DOHH2 (cell line): ENCODE measurements at regions not wholly inside any gene's neighbourhood (a gene's known extent, or its start where the extent isn't known, plus 50 kb on each side); places are given as distances from the start of the nearest gene placed in this dataset.

Source experiments
- EZH2phosphoT487 ChIP-seq: fragments of 200-600 bp; sonication (generic); IDR thresholded peaks from 2 replicates; pipeline ENCODE4 v1.6.1; 2017; ENCODE audit warnings: borderline replicate concordance, mild to moderate bottlenecking, antibody characterized with exemption, low read length, moderate library complexity, mixed read lengths
- TF ChIP-seq, protein P1 (sequence below): fragments of 200-600 bp; sonication (generic); IDR thresholded peaks from one replicate; pipeline ENCODE4 v1.5.1; 2014; ENCODE audit warnings: antibody characterized with exemption, mild to moderate bottlenecking, low read depth, low read length; ENCODE audit not compliant: poor library complexity, severe bottlenecking

DNA sequence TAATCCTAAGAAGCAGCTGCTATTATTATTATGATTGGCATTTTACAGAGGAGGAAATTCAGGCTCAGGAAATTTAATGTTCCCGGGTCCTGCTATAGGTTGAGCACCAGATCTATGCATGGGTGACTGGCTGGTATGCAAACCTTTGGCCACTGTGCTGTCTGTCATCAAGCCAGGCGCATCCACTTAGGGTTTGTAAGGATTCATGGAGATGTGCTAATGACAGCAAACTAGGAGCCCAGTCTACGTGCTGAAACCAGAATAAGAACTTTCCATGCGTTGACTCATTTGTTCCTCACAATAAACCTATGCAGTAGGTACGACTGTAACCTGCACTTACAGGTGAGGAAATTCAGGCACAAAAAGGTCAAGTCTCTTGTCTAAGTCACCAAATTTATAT is 64.5 kb upstream of the ZMIZ1 start:
- TF ChIP-seq EZH2phosphoT487, result no peak
- TF ChIP-seq, protein P1, sequence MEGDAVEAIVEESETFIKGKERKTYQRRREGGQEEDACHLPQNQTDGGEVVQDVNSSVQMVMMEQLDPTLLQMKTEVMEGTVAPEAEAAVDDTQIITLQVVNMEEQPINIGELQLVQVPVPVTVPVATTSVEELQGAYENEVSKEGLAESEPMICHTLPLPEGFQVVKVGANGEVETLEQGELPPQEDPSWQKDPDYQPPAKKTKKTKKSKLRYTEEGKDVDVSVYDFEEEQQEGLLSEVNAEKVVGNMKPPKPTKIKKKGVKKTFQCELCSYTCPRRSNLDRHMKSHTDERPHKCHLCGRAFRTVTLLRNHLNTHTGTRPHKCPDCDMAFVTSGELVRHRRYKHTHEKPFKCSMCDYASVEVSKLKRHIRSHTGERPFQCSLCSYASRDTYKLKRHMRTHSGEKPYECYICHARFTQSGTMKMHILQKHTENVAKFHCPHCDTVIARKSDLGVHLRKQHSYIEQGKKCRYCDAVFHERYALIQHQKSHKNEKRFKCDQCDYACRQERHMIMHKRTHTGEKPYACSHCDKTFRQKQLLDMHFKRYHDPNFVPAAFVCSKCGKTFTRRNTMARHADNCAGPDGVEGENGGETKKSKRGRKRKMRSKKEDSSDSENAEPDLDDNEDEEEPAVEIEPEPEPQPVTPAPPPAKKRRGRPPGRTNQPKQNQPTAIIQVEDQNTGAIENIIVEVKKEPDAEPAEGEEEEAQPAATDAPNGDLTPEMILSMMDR, result no peak
